HL-60 (cell line): ENCODE measurements at regions not wholly inside any gene's neighbourhood (a gene's known extent, or its start where the extent isn't known, plus 50 kb on each side); places are given as distances from the start of the nearest gene placed in this dataset.

Experiments
- DNase-seq, 2 experiments: peaks; one replicate each; pipeline ENCODE4 v3.0.0-alpha.2; 2010 to 2020; ENCODE audit warnings: low read depth in 1 of 2, low spot score in 1 of 2
- H3K27ac ChIP-seq: fragments of 250-450 bp; sonication (Bioruptor Pico); replicated peaks from 2 replicates; pipeline ENCODE4 v1.5.1; 2020; ENCODE audit warnings: mild to moderate bottlenecking, moderate library complexity
- H3K27me3 ChIP-seq: fragments of 250-450 bp; sonication (Bioruptor Pico); 2 replicates; pipeline ENCODE4 v1.5.1; 2021; ENCODE audit warnings: mild to moderate bottlenecking, moderate library complexity; ENCODE audit not compliant: insufficient read depth, poor library complexity, severe bottlenecking
- H3K4me3 ChIP-seq: replicated peaks from 2 replicates; pipeline ENCODE4 v1.5.1; 2011; ENCODE audit warnings: mild to moderate bottlenecking, control low read depth, low read length; ENCODE audit not compliant: insufficient read depth
- CTCF ChIP-seq: IDR thresholded peaks from one replicate; pipeline ENCODE4 v1.5.1; 2011; ENCODE audit warnings: low read length, control low read depth, inconsistent platforms; ENCODE audit not compliant: insufficient read depth
- GABPA ChIP-seq: IDR thresholded peaks from 2 replicates; pipeline ENCODE4 v1.6.1; 2012; ENCODE audit warnings: low read depth
- POLR2AphosphoS5 ChIP-seq: IDR thresholded peaks from 2 replicates; pipeline ENCODE4 v1.6.1; 2012; ENCODE audit warnings: low read depth
- REST ChIP-seq: IDR thresholded peaks from 2 replicates; pipeline ENCODE4 v1.6.1; 2012; ENCODE audit warnings: low read depth; ENCODE audit not compliant: insufficient replicate concordance
- SPI1 ChIP-seq: IDR thresholded peaks from 2 replicates; pipeline ENCODE4 v1.6.1; 2012; ENCODE audit warnings: low read depth, mild to moderate bottlenecking, borderline replicate concordance

- DNase-seq, result no peak
- H3K27me3 ChIP-seq, result no peaks in the 10 kb centered on the region
- H3K27ac ChIP-seq, result no peak overlapping the region
- TF ChIP-seq REST, result no peak
- no peak for TF ChIP-seq POLR2AphosphoS5
- no peak for TF ChIP-seq SPI1
- TF ChIP-seq CTCF, result no peak
- no peak for TF ChIP-seq GABPA
- H3K4me3 ChIP-seq, result no peak overlapping the region
Observed at GRCh38 chr4:156137679-156138473, 184.2 kb upstream of the CTSO start.

GRCh38 chr4:156132196-156132595 is 178.5 kb upstream of the CTSO start:
- TF ChIP-seq CTCF (no peak), GABPA (no peak), POLR2AphosphoS5 (no peak), REST (no peak), SPI1 (no peak)
- Histone ChIP-seq H3K27ac (no peak overlapping the region), H3K4me3 (no peak overlapping the region), H3K27me3 (no peaks in the 10 kb centered on the region)
- no peak for DNase-seq

- DNase-seq, result no peak
Observed at GRCh38 chr4:156128616-156129015, 174.9 kb upstream of the CTSO start.

More at GRCh38 chr4:156128616-156129015, 174.9 kb upstream of the CTSO start:
- Histone ChIP-seq H3K27me3 (no peaks in the 10 kb centered on the region), H3K4me3 (no peak overlapping the region), H3K27ac (no peak overlapping the region)
- TF ChIP-seq SPI1, result no peak
- no peak for TF ChIP-seq POLR2AphosphoS5
- no peak for TF ChIP-seq REST
- TF ChIP-seq CTCF, result no peak
- TF ChIP-seq GABPA, result no peak
